GM19043 (cell line): ENCODE measurements at regions not wholly inside any gene's neighbourhood (a gene's known extent, or its start where the extent isn't known, plus 50 kb on each side); places are given as distances from the start of the nearest gene placed in this dataset.
"Not testable (repeated sequence)": the region's sequence is repeated elsewhere in the genome, so short reads cannot be mapped to it uniquely, and the experiment has no call there.

ENCODE experiments used
- ATAC-seq: cut with Tn5 transposase; IDR thresholded peaks from one replicate; pipeline ENCODE4 v1.9.1; 2021; ENCODE audit warnings: low read depth; ENCODE audit not compliant: unreplicated experiment

DNA sequence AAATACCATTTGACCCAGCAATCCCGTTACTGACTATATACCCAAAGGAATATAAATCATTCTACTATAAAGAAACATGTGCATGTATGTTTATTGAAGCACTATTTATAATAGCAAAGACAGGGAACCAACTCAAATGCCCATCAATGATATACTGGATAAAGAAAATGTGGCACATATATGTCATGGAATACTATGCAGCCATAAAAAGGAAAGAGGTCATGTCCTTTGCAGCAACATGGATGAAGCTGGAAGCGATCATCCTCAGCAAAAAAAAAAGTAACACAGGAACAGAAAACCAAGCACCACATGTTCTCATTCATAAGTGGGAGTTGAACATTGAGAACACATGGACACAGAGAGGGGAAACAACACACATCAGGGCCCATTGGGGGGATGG lies 99.9 kb upstream of the THUMPD2 start:
- not testable (repeated sequence) for ATAC-seq

DNA sequence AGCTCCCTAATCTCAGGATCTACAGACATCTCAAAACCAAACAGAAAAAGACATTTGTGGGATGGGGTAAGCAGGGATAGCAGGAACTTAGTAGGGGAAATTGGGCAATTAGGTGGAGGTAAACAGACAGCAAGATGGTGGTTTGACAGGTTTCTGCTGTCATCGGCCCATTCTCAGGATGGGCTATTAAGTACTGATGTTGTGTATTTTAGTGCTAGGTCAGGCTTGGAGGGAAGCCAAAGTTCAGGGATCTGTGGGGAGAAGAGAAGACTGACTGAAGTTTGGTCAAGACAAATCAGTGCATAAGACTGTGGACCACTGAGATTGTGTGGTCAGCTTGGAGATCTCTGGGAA lies 96.8 kb upstream of the THUMPD2 start:
- no peak for ATAC-seq

DNA sequence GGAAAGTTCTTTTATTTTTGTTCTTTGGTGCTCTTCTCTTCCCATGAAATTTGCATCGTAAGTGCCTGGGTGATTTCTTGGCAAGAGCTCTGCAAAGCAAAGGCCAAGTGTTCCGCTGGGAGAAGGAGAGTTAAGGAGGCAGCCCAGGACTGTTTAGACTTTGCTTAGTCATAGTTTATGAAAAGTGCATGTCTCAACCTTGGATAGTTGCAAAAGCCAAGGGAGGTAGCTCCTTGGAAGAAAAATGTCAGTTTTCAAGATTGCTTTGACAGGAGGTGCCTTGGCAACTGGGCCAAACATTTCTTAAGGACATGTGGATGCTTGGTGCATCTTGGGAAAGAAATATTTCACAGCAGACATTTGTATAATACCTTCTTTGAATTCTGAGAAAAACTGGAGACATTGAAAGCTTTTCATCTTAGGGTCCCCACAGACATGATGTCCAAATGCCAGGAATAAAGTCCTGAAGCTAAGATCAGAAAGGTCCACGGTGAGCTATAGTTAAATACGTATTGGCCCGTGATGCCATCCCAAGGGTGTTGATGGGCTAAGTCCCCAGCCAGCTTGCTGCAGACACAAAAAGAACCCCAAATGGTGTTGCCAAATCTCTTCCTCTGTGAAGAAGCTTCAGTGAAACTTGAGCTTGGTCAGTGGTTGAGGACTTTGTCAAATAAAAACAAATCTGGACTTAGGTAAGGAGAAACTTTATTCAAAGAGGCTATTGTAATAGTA lies 96.3 kb upstream of the THUMPD2 start:
- ATAC-seq: no peak

DNA sequence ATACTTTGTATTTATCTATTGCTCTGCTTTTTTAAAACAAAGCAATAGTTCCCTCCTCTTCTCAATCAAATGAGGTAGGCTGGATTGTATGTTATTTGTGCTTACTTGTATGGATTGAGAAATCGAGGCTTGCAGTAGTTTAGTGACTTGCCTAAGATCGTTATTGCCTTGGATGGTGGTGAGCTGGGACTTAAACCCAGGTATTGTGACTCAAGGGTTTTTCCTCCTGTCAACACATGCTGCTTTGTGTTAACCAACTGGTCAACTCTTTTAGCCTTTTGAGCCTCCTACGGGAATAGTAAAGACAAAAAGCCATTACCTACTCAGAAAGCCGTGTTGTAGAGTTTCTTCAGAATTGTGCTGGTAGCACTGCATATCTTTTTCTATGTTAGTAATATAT lies 95.2 kb upstream of the THUMPD2 start:
- ATAC-seq: no peak

DNA sequence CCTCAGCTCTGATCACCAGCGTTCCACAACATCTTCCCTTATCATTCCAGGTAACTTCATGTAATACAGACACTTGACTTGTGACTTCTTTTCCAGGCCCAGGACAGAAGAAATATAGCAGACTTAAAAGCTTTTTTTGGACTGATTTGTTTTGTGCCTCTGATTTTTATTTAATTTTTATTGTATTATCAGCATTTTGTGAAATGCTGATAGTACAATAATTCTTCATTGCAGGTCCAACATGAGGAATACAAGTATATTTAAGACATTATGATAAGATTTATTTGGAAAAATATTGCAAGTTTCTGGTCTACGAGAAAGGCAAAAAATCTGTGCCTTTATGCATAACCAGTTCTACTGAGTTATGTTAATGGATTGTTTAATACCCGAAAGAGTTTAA lies 94.5 kb upstream of the THUMPD2 start:
- ATAC-seq: no peak

DNA sequence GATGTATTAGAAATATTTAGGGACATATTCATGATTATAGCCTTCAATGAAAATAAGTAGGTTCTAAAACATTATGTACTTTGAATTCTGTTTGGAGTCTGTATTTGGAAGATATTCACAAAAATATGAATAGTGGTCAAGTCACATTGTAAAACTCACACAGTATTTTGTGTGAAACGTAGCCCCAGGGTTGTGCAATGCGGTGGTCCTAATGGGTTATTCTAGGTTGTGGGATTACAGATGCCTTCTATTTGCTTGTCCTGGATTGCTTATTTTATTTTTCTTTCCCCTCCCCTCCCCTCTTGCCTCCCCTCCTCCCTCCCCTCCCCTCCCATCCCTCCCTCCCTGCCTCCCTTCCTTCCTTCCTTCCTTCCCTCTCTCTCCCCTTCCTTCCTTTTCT lies 93.7 kb upstream of the THUMPD2 start:
- ATAC-seq: no peak

DNA sequence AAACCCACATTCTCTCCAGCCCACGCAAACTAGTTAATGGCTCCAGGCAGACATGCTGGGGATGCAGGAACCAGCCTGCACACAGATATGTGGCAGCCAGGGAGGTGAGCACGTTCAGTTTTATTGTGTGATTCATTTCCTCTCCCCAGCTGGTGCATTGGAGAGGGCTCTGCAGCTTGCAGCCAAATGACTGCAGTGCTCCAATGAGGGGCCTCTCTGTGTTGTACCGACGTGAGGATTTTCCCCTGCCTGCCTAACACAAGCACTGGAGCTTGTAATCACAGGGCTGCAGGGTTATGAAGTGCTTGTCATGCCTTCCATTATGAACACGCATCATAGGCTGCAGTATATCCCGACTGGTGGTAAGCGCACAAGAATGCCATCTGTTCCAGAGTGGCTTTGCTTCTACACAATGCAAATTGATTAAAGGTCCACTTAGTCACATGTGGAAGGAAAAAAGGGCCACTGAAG lies 92.3 kb upstream of the THUMPD2 start:
- ATAC-seq: no peak

DNA sequence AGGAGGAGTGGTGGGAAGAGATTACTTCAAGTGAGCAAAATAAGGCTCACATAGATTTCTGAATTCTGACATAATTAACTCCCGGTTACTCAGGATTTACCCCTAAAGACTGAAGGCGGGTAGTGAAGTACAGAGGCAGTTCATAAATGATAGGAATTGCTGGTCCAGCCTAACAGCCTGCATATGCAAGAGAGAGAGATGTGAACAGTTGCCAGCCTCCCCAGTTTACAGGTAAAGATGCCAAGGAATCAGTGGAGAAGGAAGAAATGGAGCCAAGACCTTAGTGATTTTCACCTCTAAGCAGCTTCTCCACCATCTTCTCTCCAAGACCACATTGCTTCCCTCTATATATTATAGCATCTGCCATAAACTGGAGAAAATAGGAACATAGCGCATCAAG lies 91.8 kb upstream of the THUMPD2 start:
- no peak for ATAC-seq

DNA sequence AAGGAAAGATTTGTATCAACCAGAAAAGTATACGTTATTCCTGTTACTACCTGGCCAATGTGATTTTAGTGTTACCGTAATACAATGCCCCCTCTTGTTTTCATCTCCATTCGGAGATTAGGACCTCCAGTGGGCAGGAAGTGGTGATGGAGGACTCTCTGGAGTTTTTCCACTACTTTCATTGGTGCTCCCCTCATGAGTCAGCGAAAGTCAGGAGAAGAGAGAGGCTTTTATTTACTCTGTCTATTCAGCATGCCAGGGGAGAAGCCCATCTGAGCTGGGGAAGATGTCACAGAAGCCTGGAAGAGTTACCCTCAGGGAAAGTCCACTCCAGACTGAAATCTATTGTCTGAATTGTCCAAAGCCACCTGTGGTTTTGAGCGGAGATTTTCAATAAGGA lies 88.2 kb upstream of the THUMPD2 start:
- no peak for ATAC-seq

DNA sequence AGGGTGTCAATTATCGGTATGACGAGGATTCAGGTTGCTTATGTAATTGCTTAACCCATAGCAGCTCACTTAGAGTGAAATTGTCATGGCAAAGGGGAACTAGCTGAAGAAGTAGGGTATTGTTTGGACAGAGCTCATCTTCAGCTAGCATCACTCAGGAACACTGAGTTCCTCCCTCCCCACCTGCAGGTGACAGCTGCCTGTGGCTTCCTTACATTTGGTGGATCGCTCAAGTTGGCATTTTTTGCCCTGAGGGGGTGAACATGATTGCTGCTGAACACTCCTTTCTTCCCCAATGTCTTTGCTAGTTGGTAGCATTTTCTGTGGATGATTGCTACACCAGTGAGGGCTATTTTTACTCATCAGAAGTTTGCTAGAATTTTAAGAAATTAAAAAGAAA lies 86.7 kb upstream of the THUMPD2 start:
- ATAC-seq: no peak

DNA sequence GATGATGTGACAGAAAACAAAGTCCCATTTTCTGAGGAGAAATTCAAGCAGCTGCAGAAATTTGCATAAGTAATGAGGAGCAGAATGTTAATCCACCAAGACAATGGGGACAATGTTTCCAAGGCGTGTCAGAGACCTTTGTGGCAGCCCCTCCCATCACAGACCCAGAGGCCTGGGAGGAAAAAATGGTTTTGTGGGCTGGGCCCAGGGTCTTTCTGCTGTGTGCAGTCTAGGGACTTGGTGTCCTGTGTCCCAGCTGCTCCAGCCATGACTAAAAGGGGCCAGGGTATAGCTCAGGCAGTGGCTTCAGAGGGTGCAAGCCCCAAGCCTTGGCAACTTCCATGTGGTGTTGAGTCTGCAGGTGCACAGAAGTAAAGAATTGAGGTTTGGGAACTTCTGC lies 84.6 kb upstream of the THUMPD2 start:
- ATAC-seq: not testable (repeated sequence)

DNA sequence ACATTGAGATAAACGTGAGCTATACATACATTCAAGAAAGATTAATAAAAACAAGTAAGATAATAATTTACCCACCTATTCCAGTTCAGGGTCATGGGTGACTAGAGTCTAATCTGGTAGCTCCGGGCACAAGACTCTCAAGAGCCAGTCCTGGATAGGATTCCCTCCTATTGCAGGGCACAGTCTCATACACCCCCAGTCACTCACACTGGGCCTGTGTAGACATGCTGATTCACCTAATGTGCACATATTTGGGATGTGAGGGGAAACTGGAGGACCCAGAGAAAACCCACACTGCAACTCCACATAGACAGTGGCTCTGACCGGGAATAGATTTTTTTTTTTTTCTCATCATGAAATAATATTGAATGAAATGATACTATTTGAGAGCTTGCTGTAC lies 81.5 kb upstream of the THUMPD2 start:
- ATAC-seq: no peak

DNA sequence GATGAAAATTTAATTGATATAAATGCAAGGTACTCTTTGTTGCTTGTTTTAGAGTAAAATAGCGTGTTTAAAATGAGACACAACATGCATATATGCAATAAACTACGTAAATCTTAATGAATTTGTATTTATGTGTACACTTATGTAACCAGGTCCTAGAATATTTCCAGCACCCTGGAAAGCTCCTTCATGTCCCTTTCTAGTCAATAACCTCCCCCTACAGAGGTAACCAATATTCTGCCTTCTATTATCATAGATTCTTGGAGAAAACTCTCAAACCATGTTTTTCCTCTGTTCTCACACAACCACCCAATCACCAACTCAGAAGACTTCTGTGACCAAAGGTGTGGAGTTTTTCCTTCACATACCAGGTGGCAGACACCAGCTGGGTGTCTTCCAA lies 79.6 kb upstream of the THUMPD2 start:
- no peak for ATAC-seq

DNA sequence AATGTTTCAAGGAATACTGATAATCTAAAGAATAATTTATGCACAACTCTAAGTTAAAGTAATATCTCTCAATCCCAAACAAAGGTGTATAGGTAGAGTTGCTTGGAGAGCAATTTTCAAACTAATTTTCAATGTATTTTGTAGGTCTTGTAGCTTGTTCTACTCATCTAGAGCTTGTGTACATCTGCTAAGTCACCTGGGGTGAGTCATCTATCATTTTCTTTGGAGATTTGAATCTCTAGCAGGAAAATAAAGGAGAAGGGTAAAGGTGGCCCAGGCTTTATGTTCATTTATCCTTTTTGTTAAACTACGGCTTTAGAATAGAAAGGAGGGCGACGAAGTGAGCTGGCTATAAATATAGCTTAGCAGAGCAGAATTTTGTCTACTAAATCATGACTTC lies 76.8 kb upstream of the THUMPD2 start:
- no peak for ATAC-seq

DNA sequence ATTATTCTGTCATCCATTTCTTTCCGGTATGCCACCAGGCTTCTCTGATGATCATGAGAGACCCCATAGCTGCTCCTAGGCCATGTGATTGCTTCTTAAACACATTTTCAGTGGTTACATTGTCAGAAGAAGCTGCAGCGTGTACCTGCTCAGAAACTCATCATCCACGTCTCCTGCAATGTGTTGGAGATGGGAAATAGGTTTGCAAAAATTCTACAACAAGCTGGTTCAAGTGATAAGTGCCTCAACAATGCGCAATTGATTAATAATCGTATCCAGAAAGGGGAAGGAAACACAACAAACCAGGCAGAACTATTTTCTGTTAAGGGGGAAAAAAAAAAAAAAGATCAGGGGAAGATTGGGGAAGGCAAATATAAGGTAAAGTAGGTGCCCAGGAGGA lies 75.7 kb upstream of the THUMPD2 start:
- no peak for ATAC-seq

DNA sequence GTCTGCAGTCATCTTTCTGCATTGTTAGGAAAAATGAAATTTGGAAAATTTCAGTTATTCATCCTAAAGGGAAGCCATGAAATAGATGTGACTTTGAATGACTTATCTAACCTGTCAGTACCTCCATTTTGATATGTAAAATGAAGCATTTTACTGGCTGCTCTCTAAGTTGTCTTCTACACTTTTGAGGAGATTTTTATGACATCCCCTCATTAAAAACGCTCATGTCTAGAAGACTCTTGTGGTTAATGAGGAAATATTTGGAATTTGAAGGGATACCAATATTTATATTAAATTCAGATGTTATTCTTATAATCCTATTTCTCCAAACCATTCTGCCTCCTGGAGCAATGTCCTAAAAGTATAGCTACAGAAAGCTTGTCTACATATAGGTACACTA lies 73.8 kb upstream of the THUMPD2 start:
- no peak for ATAC-seq

DNA sequence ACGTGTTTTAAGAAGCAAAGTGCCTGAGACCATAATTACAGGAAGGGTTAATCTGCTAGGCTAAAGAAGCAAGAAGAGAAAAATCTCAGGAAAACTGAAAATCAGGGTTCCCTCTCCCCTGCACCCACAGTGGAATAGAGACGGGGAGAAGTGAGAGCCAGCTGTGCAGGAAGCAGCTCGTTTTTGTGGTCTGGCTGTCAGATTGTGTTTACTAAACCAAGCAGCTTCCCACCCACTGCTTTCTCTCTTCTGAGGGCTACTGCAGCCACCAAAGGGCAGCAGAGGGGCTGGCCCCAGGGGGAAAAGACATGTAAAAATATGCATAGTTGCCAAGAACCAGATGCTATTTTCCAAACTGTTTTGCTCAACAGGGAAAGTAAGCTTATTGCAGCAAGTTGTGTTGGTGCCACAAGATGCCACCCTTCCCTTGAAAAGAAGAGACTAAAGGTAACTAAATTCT lies 72.6 kb upstream of the THUMPD2 start:
- ATAC-seq: peak; percentile 70

DNA sequence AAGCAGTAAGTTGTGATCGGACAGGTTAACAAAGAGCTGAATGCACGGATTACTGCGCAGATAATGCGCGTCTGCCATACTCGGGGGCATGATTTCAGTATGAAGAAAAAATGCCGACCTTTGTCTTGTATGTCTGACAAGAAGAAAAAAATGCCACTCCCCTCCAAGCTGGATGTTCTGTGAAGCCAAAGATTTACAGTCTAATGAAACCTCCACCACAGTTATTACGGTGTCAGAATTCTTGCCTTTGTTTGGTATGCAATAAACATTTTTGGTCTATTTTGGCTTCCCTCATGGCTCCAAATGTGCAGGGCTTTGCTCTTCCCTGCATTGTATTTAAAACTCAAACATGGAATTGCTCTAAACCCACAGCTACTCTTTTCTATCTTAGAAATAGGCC lies 72.2 kb upstream of the THUMPD2 start:
- ATAC-seq: no peak

DNA sequence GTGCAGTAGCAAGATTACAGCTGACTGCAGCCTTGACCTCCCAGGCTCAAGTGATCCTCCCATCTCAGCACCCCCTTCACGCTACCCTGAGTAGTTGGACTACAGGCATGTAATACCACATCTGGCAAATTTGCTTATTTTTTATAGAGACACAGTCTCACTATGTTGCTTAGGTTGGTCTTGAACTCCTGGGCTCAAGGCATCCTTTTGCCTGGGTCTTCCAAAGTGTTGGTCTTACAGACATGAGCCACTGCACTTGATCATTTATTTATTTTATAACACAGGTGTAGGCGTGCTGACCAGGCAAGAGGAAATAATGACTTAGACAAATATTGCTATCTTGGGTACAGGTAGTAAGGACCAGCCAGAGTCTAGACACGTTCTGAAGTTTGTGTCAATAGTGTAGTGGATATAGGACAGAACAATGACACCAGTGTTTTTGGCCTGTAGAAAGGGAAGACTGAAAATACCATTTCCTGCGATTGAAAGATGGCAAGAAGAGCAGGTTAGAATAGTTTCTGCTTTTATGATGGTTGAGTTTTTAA lies 71.0 kb upstream of the THUMPD2 start:
- no peak for ATAC-seq

DNA sequence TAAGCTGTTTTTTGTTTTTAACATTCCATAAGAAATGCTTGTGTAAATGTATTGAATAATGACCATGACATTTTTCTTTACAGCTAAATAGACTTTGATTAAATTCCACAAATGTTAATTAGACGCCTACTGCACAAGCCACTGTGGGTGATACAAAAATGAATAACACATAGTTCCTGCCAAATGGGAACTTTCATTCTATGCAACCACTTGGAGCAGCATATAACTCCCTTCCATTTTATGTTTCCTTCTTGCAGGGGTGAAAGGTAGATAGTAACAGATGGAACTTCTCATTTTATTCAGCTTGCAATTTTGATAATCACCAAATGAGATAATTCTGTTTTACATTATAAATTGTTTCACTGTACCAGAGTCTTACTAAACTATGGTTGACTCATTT lies 70.0 kb upstream of the THUMPD2 start:
- no peak for ATAC-seq

DNA sequence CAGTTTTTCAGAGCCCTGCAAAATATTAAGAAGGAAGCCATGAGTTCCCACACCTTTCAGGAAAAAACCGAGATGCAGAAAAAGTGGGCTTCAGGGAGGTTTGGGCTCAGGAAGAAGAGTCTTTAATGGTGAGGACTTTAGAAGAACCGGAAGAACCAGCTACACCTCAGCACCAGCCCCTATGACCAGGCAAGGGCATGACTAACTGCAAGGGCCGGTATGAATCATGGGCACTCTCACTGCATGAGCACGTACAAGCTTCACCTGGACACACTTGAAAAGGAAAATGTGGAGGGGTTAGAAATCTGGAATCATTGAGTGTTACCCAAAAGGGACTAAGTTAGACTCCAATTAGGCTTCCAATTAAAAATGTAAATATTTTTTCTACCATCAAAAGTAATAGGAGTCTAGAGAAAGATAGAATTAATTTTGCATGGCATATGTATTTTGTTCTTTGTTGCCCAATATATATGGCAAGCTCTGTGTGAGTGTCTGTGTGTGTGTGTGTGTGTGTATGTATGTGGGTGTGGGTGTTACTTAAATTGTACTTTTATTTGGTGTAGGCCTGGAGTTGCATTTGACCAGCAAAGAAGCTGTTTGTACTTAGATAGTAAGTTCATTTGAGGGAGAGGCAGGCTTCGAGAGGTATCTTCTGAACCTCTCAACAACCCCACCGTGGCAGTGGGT lies 66.5 kb upstream of the THUMPD2 start:
- no peak for ATAC-seq

DNA sequence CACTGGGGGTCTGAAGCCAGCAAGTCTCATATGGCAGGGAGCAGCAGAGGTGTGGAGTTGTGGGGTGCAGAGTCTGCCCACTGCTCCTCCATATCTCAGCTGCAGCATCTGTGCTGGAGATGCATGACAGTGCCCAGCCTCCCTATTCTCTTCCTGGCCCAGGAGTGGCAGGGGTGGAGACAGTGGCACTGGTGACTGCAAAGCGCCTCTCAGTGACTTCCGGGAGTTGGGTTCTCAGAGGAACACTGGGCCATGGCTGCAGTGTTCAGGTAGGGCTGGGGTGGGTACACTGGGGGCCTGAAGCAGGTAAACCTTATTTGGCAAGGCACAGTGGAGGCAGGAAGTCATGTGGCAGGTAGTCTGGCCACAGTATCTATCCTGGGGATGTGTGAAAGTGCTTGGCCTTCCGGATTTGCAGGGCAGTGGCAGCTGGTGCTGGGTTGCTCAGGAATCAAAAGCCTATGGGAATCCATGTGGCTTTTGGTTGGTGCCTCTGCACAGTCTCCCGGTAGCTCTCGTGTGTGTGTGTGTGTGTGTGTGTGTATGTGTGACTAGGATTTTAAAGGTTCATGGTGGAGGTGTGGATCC lies 60.3 kb upstream of the THUMPD2 start:
- ATAC-seq: no peak
